ENCODE measurements at regions not wholly inside any gene's neighbourhood (a gene's known extent, or its start where the extent isn't known, plus 50 kb on each side); places are given as distances from the start of the nearest gene placed in this dataset.

DNA sequence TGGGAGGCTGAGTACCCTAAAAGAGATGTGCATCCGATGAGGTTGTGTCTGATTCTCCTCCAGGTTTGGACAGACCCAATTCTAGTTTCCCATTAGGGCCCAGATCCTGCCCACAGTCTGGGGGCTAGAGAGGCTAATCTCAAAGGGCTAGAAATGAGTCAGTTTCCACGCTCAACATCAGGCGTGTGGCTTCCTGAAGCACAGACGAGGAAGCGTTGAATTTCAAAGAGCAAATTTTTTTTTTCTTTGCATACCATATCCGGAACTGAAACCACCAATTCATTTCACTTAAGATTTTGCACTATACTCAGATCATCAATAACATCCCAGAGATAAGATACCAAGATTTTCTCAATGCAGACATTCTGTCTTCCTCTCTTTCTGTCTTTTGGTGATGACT is 173.8 kb upstream of the BCL6 start:
- ChIA-PET CTCF (interaction anchor here (1.0 kb wide), 1 partner anchor 43 kb away, joined by 5 read pairs; no protein-coding TSS in a partner anchor), POLR2A (no interaction called here)
- DNase-seq (ENCODE audit: low read depth, low spot score): no peak
- H3K4me3 ChIP-seq (ENCODE audit: low read depth, low read length): no peak overlapping the region
- TF ChIP-seq, protein P1, sequence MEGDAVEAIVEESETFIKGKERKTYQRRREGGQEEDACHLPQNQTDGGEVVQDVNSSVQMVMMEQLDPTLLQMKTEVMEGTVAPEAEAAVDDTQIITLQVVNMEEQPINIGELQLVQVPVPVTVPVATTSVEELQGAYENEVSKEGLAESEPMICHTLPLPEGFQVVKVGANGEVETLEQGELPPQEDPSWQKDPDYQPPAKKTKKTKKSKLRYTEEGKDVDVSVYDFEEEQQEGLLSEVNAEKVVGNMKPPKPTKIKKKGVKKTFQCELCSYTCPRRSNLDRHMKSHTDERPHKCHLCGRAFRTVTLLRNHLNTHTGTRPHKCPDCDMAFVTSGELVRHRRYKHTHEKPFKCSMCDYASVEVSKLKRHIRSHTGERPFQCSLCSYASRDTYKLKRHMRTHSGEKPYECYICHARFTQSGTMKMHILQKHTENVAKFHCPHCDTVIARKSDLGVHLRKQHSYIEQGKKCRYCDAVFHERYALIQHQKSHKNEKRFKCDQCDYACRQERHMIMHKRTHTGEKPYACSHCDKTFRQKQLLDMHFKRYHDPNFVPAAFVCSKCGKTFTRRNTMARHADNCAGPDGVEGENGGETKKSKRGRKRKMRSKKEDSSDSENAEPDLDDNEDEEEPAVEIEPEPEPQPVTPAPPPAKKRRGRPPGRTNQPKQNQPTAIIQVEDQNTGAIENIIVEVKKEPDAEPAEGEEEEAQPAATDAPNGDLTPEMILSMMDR (IDR thresholded peaks at IDR 0.05; ENCODE audit: insufficient read depth, low read length, missing control alignments): no peak

DNA sequence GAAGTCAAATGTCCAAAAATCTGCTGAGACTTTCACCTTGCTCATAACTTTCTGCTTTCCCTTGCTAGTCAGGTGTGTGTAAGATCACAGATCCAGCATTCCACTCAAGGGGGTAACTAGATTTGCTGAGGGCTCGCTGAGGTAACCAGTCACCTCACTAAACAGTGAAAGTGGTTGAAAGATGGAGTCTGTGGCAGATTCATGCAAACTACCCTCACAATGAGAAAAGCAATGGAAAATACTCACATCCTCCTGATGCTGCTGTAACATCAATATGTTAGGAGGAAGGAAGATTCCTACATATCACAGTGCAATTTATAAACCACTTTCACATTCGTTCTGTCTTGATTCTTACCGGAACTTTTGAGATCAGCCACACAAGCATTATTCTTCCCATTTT is 174.3 kb upstream of the BCL6 start:
- CTCF ChIA-PET: no interaction called here
- POLR2A ChIA-PET: no interaction called here
- no peak for DNase-seq (ENCODE audit: low read depth, low spot score)
- TF ChIP-seq, protein P1 (IDR thresholded peaks at IDR 0.05; ENCODE audit: insufficient read depth, low read length, missing control alignments): no peak
- H3K4me3 ChIP-seq (ENCODE audit: low read depth, low read length): no peak overlapping the region

GRCh38 chr3:187920030-187920429 is 174.8 kb upstream of the BCL6 start:
- no peak for DNase-seq (ENCODE audit: low read depth, low spot score)
- TF ChIP-seq, protein P1 (IDR thresholded peaks at IDR 0.05; ENCODE audit: insufficient read depth, low read length, missing control alignments): no peak
- POLR2A ChIA-PET: no interaction called here
- CTCF ChIA-PET: no interaction called here
- no peak overlapping the region for H3K4me3 ChIP-seq (ENCODE audit: low read depth, low read length)

- ChIA-PET POLR2A (no interaction called here), CTCF (interaction anchor here (1.2 kb wide), 1 partner anchor 8 kb away, joined by 3 read pairs; no protein-coding TSS in a partner anchor)
- H3K4me3 ChIP-seq (ENCODE audit: low read depth, low read length): no peak overlapping the region
- DNase-seq (ENCODE audit: low read depth, low spot score): no peak
- TF ChIP-seq, protein P1 (IDR thresholded peaks at IDR 0.05; ENCODE audit: insufficient read depth, low read length, missing control alignments): no peak
Measured at GRCh38 chr3:187920913-187921312, 175.6 kb upstream of the BCL6 start.

DNA sequence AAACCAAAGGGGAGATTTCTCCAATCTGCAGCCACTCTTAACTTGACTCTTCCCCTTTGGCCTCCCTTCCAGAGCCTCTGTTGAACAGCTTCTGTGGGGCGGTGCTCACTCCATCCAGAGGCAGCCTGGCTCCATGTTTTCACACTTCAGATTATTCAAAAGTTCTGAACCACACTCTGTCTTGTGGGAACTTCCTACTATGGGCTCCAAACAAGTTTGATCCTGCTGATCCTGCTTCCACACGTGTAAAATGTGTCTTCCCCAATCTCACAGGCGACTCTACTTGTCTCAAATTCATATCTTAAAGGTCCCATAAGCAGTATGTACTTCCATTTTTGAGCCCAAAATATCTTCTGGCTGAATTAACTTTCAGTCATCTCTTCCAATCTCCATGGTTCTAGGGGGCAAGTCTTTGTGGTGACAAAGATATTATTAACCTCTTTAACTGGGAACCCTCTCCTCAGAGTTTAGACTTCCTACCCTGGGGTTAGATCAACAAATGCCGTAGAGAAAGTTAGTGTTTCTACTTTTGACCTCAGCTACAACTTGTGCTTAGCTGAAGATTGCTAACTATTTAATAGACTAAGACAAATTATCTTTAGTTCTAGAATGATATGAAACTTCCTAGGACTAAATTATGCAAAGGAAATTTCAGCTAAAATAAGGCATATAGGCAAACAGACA is 176.3 kb upstream of the BCL6 start:
- CTCF ChIA-PET: interaction anchor here (0.6 to 1.2 kb wide), 2 partner anchors 9 to 379 kb away, joined by 3 read pairs; no protein-coding TSS in a partner anchor
- TF ChIP-seq, protein P1 (IDR thresholded peaks at IDR 0.05; ENCODE audit: insufficient read depth, low read length, missing control alignments): no peak
- H3K4me3 ChIP-seq (ENCODE audit: low read depth, low read length): no peak overlapping the region
- DNase-seq (ENCODE audit: low read depth, low spot score): no peak
- POLR2A ChIA-PET: no interaction called here

- DNase-seq (ENCODE audit: low read depth, low spot score): peak; percentile 65
- CTCF ChIA-PET: no interaction called here
- TF ChIP-seq, protein P1 (IDR thresholded peaks at IDR 0.05; ENCODE audit: insufficient read depth, low read length, missing control alignments): no peak
- no peak overlapping the region; the same call in 1 of the 2 replicates for H3K4me3 ChIP-seq (ENCODE audit: low read depth, low read length)
- POLR2A ChIA-PET: interaction anchor here (0.6 kb wide), 2 partner anchors 178 to 179 kb away, joined by 3 to 4 read pairs; partner anchors contain the start of gene BCL6
Measured at GRCh38 chr3:187922704-187923416, 177.6 kb upstream of the BCL6 start.
